ENCODE measurements at regions not wholly inside any gene's neighbourhood (a gene's known extent, or its start where the extent isn't known, plus 50 kb on each side); places are given as distances from the start of the nearest gene placed in this dataset.

DNA sequence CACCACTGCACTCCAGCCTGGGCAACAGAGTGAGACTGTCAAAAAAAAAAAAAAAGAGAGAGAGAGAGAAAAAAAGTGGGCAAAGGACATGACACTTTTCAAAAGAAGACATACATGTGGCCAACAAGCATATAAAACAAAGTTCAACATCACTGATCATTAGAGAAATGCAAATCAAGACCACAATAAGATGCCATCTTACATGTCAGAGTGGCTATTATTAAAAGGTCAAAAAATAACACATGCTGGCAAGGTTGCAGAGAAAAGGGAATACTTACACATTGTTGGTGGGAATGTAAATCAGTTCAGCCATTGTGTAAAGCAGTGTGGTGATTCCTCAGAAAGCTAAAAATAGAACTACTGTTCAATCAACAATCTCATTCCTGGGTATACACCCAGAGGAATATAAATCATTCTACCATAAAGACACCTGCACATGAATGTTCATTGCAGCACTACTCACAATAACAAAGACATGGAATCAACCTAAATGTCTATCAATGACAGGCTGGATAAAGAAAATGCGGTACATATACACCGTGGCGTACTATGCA, 94.9 kb upstream of the TRIM2 start:
- no peak for DNase-seq

DNA sequence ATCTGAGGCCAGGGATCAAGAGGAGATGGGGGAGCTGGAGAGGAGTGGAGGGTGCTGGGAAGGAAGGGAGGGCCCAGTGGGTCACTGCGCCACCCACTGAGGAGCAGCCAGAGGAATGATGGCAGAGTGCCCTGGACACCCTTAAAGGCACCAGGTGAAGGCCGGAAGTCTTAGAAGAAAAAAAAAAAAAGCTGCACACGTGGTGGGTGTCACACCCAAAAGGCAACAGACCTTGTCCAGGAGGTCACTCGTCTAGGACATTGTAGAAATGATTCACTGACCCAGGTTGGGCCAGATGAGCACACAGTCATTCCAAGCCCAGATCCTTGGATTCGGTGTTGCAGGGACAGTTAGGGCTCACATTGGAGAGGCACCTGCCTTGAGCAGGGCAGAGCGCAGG, 93.5 kb upstream of the TRIM2 start:
- DNase-seq = no peak

DNA sequence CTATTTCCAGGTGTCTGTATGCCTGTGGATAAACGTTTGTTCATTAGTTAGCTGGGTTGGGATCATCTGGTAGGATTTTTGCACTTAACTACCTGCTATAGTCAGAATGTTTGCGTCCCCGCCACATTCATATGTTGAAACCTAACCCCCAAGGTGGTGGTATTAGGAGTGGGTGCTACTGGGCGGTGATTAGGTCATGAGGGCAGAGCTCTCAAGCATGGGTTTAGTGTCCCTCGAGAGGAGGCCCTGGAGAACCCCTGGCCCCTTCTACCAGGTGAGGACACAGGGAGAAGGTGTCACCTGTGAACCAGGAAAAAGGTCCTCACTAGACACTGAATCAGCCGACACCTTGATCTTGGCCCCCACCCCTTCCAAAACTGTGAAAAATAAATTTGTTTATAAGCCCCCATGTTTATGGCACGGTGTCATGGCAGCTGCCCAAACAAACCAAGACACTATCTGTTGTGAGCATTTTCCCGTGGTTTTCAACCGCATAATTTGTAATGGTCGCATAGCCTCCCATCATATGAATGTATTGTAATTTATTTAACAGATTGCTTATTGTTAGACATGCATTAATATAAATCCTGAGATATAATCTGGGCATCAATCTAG, 92.7 kb upstream of the TRIM2 start:
- DNase-seq = peak; percentile 7

DNA sequence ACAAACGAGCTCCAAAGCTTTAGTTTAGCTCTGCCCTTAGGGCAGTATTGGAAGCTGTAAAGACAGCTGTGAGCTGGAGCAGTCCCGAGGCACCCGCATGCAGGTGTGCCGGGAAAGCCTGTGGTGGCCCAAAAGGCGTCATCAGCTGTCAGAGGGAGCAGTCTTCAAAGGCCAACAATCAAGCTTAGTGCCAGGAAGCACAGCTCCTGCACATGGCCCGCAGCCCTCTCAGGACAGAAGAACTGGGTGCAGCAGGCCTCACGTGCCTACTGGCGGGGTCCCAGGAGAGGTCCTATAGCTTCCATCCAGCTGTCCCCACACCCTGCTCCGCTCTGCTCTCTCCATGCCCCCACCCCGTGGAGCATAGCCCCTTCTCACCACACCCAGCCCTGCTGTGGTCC, 92.2 kb upstream of the TRIM2 start:
- peak; percentile 52 for DNase-seq

DNA sequence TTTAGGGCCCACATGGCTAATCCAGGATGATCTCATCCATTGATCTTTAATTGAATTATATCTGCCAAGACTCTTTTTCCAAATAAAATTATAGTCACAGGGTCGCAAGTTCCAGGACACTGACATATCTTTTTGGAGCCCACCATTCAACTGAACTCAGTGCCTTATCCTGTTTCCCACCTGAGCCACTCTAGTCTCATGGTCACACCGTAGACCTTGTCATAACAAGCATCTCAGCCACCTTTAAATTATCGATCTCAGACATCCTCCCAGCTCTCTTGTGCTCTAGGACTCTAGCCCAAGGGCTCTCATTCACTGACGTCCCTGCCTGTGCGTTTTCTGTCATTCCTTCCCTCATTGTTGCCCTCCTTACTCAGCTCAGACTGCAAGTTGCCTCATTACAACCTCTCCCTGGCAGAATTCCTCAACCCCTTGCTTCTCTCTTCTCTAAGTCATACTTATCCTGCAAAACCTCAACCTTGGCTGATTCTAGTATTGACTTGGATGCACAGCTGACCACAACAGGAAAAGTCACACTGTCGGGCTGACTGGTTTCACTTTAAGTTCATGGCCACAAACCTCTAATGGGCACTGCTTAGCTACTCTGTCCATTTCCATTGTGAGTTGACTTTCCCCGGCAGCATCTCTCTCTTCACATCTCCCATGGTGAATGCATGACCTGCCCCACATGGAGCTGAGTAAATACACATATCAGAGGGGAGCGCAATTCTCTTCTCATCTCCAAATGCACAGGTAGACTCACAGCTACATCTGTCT, 91.0 kb upstream of the TRIM2 start:
- DNase-seq = peak; percentile 11

DNA sequence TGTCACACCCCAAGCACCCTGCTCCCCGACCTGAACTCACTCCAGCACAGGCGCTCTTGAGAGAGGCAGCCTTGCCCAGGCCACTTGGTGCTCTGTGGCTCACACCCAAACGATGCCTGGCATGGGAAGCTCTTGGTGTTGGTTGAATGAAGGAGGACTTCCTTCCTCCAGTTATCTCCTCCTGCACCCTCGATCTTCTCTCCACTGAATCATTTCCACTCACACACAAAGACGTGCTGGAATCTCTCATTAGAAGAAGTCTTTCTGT, 90.5 kb upstream of the TRIM2 start:
- DNase-seq = no peak

DNA sequence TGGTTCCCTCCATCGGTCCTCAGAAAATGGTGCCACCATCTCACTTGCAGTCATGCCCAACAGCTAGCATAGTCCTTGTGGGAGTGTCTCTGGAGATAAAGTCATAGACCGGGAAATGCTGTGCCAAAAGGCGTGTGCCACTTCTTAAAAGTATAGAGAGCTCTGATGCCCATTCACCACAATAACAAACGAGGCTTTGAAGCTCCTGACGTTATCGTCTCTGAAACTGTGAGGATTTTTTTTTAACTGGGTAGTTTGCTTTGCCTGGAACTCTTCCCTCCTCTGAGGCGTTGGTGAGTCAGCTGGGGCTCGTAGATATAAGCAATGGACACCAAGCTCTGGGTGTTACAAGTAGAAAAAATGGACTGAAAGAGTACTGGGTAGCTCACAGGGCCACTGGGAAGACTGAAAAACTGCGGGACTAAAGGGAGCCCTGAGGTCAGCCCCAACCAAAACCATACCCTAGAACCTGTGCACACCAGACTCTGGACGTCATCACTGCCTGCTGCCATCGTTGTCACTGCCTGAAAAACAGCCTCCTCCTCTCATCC, 89.4 kb upstream of the TRIM2 start:
- DNase-seq = peak; percentile 72

DNA sequence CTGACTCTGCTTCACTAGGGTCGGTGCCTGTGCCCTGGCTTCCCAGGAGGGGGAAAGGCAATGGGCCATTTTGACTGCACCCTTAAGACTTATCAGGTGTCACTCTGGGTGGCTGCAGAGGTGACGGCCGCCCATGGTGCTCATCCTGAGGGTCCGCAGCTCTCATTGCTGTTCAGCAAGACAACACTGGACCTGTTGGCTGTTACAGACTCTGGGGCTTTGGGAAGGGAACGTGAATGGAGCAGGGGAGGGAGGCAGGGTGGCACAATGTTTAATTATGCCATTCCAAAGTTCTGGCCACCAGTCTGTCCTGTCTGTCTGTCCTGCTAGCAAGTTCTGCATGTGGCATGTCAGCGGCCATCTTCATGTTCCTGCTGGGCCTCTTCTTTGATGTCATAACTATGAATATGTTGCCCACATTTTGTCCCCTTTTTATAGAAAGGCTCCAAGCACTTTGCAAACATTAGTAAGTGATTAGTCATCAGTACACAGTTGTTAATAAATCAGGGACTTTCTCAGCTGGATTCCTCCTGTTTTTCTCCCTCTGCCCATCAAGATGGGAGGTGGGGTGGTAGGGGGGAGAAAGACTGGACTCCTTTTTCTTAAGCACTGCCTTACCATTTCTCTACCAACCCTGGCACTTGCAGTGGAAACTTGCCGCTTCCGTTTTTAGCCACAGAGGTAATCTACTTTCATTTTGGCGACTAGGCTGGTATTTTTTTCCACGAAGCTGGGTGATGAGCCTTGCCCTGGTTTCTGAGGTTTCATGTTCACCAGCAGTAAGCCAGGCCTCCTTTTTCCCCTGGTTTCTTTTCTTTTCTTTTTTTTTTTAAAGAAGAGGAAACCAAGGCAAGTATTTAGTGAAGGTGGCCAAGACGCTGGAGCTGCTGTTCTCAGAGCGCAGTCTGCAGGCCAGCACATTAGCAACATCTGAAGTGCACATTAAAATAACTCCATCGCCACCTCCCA, 88.6 kb upstream of the TRIM2 start:
- peak; percentile 84 for DNase-seq

DNA sequence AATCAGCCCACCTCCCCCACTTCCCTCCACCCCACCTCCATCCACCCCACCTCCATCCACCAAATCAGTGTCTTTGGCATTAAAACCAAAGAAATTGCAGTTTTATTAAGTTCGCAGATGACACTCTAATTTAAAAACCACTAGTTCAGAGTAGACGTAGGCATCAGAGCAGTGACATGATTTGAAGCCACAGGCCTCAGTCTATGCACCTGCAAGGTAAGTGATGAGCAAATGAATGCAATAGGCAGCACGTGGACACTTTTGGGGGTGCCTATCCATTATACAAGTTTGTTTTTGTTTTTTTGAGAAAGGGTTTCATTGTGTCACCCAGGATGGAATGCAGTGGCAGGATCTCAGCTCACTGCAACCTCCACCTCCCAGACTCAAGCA, 88.0 kb upstream of the TRIM2 start:
- no peak for DNase-seq

DNA sequence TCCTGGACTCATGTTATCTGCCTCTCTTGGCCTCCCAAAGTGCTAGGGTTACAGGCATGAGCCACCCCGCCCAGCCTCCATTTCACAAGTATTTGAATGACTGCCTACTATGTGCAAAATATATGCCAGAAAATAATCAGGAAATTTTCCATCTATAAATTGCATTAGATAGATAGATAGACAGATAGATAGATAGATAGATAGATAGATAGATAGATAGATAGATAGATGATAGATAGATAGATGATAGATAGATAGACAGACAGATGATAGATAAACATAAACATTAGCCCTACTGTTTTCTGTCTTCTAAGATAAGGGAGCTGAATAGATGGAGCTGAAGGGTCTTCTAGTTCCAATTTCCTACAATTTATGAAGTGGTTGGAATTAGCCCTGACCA, 87.4 kb upstream of the TRIM2 start:
- DNase-seq = no peak

DNA sequence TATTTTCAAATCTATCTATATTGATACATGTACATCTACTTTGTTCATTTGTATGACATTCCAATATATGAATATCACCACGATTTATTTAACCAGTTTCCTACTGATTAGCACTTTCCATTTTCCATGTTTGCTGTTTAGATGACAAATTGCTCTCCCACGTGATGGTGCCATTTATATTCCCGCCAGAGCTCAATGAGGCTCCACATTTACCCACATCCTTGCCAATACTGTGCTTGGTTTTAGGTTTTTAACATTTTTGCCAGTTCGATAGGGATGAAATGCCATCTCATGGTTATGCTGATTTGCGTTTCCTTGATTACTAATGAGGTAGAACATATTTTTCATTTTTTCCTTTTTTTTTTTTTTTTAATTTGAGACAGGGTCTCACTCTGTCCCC, 86.7 kb upstream of the TRIM2 start:
- no peak for DNase-seq

DNA sequence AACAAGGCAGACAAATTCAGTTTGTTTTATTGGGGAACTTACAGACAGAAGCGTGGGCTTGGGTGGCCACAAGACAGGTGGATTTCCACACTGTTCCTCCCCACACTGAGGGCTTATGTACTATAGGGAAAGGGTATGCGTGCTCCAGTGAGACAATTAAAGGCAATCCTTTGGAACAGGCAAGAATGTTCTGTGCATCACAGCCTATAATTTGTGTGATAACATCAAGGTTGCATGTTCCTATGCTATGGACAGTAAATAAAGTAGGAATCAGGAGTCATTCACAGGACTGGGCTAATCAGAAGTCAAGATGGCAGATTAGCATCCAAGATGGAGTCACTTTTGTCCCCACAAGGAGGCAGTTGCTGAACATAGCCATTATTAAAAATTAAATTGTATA, 84.6 kb upstream of the TRIM2 start:
- no peak for DNase-seq

DNA sequence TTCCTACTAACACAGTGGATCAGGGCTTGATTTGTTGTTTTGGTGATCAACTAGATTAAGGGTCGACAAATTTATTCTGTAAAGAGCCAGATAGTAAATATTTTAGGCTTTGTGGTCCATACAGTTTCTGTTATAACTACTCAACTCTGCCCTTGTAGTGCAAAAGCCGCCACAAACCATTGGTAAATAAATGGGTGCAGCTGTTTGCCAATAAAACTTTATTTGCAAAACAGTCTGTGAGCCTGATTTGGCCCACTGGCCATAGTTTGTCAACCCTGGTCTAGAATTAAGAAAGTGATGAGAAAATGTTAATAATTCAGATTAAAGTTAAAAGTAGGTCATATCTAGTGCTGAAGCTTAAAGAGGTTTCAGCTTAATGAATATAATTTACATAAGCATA, 84.0 kb upstream of the TRIM2 start:
- no peak for DNase-seq

DNA sequence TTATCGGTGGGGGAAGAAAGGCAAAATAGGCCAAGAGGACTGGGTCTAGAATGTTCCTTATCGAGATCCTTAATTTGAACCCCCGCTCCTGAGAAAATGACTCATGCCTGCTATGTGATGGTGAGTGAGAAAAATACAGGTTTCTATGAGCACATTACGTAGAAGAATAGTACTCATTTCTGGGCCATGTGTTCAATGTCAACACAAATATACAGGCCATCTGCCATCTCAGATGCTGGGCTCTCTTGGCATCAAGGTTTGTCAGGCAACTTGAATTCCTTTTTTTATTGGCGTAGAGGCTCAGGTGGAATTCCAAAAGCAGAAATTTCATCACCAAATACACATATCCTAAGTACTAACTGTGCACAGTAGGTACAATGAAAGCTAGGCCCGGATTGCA, 81.4 kb upstream of the TRIM2 start:
- no peak for DNase-seq

DNA sequence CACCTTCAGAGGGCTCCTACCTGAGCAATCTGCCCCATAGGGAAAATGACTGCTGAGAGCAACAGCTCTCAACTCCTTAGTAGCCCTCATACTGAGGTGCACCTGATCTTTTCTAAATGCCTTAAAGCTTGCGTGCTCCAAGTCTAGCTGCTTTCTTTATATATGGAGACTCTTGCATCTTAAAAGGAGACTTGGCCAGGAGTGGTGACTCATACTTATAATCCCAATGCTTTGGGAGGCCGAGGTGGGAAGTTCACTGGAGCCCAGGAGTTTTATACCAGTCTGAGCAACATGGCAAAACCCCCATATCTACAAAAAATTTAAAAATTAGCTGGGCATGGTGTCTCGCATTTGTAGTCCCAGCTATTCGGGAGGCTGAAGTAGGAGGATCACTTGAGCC, 78.1 kb upstream of the TRIM2 start:
- no peak for DNase-seq

DNA sequence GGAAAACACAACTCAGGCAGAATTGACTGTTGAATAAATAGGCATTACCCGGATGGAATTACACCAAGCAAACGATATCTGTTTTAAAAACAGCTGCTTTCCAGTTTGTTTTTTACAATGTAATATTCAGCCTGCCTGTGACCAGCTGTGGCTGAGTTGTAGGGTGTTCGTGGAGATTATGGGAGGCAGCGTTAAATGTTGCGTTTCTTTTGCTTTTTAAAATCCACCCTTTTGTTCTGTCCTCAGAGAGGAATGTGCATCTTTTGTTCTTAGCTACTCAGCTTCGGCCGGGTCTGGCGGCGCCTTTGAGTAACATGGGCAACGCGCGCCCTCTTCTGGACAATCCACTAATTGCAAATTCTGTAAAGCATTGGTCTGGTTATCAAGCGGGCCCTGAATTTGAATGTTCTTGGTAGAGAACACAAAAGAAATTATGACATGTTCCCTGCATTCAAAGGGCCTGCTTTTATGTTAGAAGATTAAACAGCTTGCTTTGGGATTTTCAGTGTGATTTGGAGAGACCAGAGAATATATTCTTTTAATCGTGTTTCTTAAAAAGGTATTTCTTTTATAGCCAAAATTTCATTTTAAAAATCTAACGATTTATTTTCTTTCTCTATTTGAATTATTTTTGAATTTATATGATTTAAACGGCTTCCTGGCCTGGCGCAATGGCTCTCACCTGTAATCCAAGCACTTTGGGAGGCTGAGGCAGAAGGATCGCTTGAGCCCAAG, 76.3 kb upstream of the TRIM2 start:
- DNase-seq = peak; percentile 84

DNA sequence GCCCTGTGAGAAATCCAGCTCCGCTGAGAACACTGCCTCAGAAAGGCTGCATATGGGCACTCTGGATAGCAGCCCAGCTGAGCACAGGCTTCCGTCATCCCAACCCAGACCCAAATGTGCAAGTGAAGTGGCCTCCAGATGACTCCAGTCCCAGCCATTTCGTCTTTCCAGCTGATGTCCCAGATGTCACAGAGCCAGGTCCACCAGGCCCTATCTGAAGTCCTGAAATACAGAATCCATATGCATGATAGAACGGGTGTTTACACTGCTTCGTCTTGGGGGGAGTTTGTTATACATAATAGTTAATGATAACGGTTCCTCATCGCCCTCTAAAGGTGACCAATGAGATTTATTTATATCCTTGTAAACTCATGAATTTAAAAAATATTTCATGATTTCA, 72.6 kb upstream of the TRIM2 start:
- no peak for DNase-seq

DNA sequence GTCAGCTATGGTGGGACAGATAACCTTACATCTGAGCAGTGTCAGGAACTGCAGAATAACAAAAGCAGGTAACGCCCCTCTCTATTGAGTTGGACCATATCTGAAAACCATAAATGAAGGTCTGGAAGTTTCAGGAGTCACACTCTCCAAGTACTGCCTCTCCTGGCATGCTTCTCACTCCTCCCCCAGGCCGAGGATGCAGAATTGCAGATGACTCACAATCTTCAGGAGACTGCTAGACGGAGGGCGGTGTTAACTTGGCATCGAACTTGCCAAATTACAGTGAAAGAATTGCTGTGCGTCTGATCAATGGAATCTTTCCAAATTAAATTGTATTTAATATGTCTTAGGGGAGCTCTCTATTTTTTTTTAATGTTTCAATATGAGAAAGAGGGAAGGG, 67.1 kb upstream of the TRIM2 start:
- DNase-seq = no peak

DNA sequence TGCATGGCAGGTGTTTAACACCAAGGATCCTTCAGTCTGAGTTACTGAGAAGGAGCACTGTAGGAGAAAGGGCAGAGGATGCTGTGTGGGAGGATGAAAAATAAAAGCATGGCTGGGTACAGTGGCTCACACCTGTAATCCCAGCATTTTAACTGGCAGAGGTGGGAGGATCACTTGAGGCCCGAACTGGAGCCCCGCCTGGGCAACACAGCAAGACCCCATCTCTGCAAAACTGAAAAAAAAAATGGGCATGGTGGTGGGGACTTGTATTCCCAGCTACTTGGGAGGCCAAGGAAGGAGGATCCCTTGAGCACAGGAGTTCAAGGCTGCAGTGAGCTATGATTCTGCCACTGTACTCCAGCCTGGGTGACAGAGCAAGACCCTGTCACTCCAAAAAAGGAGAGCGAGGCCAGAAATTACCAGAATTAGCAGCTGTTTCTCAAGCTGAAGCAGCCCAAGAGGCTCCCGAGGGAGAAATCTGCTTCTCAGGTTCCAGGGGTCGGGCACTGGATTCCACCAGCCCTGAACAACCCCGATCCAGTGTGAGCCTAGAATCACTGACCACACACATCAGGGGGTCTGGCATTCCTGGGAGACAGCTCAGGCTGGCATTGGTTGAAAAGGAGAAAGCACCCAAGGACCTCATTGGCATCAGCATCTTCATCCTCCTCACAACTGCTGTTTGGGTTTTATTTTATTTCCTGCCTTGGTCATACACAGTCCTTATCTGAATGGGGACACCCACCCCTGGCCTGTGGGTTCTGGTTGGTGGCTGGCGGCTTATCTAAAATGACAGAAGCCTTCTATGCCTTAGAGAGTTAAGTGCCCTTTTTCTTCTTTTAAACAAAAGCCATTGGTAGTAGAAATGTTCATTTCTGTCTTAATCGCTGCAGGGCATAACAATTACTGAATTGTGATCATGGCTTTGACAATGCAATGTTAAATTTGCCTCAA, 66.3 kb upstream of the TRIM2 start:
- DNase-seq = no peak

DNA sequence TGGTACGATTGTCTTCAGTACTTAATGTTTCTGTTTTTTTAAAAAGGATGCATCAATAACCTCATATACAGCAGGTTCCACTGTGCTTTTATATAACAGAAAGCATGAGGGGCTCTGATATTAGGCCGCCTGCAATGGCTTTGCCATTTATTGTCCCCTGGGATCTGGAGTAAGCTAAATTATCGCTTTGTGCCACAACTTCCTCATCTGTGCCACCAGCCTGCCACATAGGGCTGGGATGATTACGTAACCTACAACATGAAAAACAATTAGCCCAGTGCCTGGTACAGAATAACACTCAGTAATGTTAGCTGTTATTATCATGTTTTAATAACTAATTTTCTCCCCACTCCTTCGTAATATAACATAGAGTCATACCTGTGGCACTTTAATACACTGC, 65.5 kb upstream of the TRIM2 start:
- DNase-seq = no peak

DNA sequence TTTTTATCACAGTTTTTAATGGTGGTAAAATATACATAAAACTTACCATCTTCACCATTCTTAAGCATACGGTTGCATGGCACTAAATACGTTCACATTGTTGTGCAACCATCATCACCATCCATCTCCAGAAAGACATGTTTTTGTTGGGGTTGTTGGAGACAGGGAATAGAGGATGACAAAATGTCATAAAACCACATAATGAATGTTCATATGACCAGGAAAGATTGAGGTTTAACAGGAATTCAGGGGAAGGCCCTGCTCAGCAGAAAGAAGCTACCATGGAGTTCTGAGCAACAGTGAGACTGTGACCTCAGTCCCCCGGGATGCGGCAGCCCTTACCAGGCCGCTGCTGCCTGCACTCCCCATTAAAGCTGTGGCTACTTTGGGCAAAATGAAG, 63.9 kb upstream of the TRIM2 start:
- no peak for DNase-seq

DNA sequence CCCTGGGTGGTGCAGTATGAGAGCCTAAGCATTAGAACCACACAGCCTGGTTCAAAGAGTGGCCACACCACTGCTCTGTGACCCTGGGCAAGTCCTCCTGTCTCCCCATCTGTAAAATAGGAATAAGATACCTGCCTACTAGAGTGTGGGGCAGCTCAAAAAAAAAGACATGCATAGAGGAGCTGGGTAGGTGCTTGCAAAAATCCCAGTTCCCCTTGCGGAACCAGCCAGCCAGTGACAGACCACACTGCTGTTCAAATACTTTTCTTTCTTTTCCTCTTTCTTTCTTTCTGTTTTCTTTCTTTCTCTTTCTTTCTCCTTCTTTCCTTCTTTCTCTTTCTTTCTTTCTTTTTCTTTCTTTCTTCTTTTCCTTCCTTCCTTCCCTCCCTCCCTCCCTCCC, 63.0 kb upstream of the TRIM2 start:
- DNase-seq = no peak

Data from CD4-positive, alpha-beta T cell treated with Interleukin-21 for 1 hour (primary cell).